ENCODE measurements at regions not wholly inside any gene's neighbourhood (a gene's known extent, or its start where the extent isn't known, plus 50 kb on each side); places are given as distances from the start of the nearest gene placed in this dataset.

DNA sequence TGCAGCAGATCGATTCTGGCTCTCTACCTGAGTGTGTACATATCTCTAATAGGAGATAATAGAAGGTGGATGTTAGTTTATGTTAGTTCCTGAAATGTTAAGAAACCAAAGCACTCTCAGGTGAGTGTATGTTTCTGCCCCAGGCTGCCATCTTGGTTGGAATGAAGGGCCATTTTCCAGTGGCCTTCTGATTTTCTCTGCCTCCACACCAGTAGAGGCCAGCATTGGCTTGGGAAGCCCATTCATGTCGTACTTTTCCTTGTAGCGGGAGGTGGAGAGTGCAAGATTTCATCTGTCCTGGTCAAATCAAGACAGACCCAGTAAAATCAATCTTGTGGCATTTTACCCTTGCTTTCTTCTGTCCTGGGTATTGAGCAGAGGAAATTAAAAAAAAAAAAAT, 91.0 kb downstream of the GAS1 start:
- TF ChIP-seq, protein P1, sequence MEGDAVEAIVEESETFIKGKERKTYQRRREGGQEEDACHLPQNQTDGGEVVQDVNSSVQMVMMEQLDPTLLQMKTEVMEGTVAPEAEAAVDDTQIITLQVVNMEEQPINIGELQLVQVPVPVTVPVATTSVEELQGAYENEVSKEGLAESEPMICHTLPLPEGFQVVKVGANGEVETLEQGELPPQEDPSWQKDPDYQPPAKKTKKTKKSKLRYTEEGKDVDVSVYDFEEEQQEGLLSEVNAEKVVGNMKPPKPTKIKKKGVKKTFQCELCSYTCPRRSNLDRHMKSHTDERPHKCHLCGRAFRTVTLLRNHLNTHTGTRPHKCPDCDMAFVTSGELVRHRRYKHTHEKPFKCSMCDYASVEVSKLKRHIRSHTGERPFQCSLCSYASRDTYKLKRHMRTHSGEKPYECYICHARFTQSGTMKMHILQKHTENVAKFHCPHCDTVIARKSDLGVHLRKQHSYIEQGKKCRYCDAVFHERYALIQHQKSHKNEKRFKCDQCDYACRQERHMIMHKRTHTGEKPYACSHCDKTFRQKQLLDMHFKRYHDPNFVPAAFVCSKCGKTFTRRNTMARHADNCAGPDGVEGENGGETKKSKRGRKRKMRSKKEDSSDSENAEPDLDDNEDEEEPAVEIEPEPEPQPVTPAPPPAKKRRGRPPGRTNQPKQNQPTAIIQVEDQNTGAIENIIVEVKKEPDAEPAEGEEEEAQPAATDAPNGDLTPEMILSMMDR (conservative IDR thresholded peaks at IDR 0.05; ENCODE audit: low read depth), result no peak
- no peak for DNase-seq (ENCODE audit: low spot score)
- no peak overlapping the region for H3K27ac ChIP-seq
- CTCF ChIA-PET, result interaction anchor here (0.7 kb wide), 1 partner anchor 103 kb away, joined by 3 read pairs; no protein-coding TSS in a partner anchor
- POLR2A ChIA-PET (ENCODE audit: low non-redundant PET), result no interaction called here

DNA sequence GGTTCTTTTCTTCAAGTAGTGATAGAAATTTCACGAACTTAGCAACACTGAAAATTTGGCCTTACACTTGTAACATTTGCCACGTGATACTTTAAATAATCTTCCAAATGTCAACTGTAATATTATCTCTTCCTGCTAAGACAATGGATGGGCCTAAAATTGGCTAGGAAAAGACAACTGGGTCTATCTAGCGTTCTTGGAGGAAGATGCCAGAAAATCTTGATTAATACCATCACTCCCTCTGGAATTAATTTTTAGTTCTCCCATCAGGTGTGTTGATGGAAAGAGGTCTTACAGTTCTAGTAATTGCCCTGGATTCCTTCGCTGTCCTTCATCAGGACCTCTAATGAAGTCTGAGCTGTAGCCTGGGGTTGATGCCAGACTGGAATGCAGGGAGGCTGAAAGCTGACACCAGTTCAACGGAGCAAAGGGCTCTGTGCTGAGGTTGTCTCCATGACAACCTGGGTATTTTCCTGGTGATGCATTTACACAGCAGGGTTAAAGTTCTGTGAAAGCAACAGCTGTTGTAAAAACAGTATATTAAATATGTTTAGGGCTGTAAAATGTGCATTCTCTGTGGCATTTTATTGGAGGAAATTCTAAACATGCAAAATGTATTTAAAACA, 92.3 kb downstream of the GAS1 start:
- H3K27ac ChIP-seq, result no peak overlapping the region
- ChIA-PET POLR2A (ENCODE audit: low non-redundant PET) (no interaction called here), CTCF (no interaction called here)
- DNase-seq (ENCODE audit: low spot score), result peak; percentile 59
- TF ChIP-seq, protein P1 (conservative IDR thresholded peaks at IDR 0.05; ENCODE audit: low read depth), result no peak

DNA sequence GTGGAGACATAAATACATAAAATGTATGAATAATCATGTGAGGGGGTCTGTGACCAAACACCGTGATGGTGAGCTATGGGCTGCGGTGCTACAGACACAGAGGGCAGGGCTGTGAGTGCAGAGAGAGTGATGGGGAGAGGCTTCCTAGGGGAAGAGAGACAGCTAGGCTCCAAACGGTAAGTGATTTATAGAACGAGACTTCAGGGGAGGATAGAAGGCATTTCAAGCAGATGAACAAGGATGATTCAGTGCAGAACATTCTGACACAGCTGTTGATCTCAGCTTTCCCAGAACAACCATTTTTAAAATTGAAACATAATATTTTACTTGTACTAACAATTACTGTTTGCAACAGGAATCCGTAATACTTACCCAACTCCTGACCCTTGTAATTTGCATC, 100.7 kb downstream of the GAS1 start:
- ChIA-PET POLR2A (ENCODE audit: low non-redundant PET) (no interaction called here), CTCF (interaction anchor here (0.6 kb wide), 1 partner anchor 550 kb away, joined by 15 read pairs; no protein-coding TSS in a partner anchor)
- TF ChIP-seq, protein P1 (conservative IDR thresholded peaks at IDR 0.05; ENCODE audit: low read depth), result no peak
- no peak for DNase-seq (ENCODE audit: low spot score)
- H3K27ac ChIP-seq, result no peak overlapping the region

DNA sequence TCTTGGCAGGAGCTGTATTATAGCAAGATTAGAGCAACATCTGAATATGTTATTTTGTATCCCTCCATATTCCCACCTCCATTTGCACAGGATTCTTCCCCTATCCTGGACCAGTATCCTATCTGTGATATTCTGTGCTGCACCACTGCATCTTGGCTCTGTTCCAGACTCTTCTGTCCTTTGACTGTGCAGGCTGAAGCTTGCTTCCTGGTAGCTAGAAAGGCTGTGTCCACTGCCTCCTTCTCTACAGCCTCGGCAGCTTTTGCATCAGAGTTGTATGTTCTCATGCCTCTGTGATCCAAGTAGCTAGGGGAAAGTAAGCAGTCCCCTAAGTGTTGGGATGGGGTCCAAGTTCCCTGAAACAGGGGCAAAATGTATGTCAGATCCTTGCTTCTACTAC, 104.1 kb downstream of the GAS1 start:
- CTCF ChIA-PET, result no interaction called here
- TF ChIP-seq, protein P1 (conservative IDR thresholded peaks at IDR 0.05; ENCODE audit: low read depth), result no peak
- POLR2A ChIA-PET (ENCODE audit: low non-redundant PET), result no interaction called here
- H3K27ac ChIP-seq, result no peak overlapping the region
- DNase-seq (ENCODE audit: low spot score), result peak; percentile 24

DNA sequence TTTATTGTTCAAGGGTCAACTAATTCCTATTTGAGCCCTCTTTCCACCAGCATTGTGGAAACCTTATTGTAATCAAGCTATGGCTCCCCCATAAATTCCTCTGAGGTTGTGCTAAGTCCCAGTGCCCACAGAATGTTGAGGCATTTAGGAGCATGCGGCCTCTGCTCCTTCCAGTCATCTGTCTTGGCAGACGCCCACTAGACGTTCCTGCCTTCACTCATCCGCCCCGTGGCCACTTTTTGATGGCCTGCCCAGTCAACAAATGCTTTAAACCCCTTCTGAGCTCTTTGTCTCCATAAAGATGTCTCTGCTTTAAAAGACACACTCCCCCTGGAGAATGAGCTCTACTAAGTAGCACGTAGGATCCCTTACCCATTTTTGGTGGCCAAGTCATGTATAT, 104.7 kb downstream of the GAS1 start:
- CTCF ChIA-PET, result interaction anchor here (0.6 kb wide), 1 partner anchor 660 kb away, joined by 3 read pairs; no protein-coding TSS in a partner anchor
- no peak for DNase-seq (ENCODE audit: low spot score)
- POLR2A ChIA-PET (ENCODE audit: low non-redundant PET), result no interaction called here

DNA sequence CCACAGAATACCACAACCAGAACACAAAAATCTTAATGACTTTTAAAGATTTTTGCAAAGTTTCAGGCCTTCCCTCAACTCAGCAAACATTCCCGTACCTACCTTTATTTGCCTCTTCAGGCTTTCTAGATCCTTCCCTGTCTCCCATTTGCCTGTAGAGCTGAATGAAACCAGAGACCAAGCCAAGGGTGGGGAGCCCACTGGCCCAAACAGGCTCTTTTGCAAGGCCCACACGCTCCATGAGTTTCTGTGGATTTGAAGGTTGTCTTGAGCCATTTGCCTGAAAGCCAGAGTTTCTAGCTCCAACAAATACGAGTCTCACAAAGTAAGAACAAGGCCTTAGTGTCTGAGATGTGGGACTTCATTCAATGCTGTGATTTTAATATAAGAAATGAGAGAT, 107.8 kb downstream of the GAS1 start:
- ChIA-PET CTCF (interaction anchor here (0.6 kb wide), 1 partner anchor 425 kb away, joined by 3 read pairs; no protein-coding TSS in a partner anchor), POLR2A (ENCODE audit: low non-redundant PET) (no interaction called here)
- TF ChIP-seq, protein P1 (conservative IDR thresholded peaks at IDR 0.05; ENCODE audit: low read depth), result no peak
- DNase-seq (ENCODE audit: low spot score), result no peak
- H3K27ac ChIP-seq, result no peak overlapping the region

More for the DNA sequence above, 104.7 kb downstream of the GAS1 start:
- H3K27ac ChIP-seq, result no peak overlapping the region
- TF ChIP-seq, protein P1 (conservative IDR thresholded peaks at IDR 0.05; ENCODE audit: low read depth), result no peak

Data from RWPE1 (cell line).